SK-N-MC (cell line): ENCODE measurements at regions not wholly inside any gene's neighbourhood (a gene's known extent, or its start where the extent isn't known, plus 50 kb on each side); places are given as distances from the start of the nearest gene placed in this dataset.

ENCODE experiments used
- DNase-seq: peaks from one replicate; pipeline ENCODE4 v3.0.0-alpha.2; 2011; ENCODE audit warnings: low read depth, low spot score
- H3K27ac ChIP-seq: fragments of 200-600 bp; sonication (generic); 2 replicates; pipeline ENCODE4 v1.5.1; 2016; ENCODE audit warnings: mixed run types
- H3K36me3 ChIP-seq: fragments of 200-600 bp; sonication (generic); 2 replicates; pipeline ENCODE4 v1.6.1; 2017; ENCODE audit warnings: antibody characterized with exemption, low read length, mixed read lengths; ENCODE audit not compliant: insufficient read depth
- H3K4me3 ChIP-seq: fragments of 200-600 bp; sonication (generic); 2 replicates; pipeline ENCODE4 v1.5.1; 2016
- H3K9ac ChIP-seq: fragments of 200-600 bp; sonication (generic); 2 replicates; pipeline ENCODE4 v1.8.0; 2017; ENCODE audit warnings: mixed run types, mixed read lengths; ENCODE audit not compliant: insufficient read length
- H3K9me3 ChIP-seq: fragments of 200-600 bp; sonication (generic); 2 replicates; pipeline ENCODE4 v1.6.1; 2017; ENCODE audit warnings: low read depth, mild to moderate bottlenecking, antibody characterized with exemption, low read length, moderate library complexity, mixed read lengths
- EZH2 ChIP-seq: fragments of 200-600 bp; sonication (generic); IDR thresholded peaks from one replicate; pipeline ENCODE4 v1.6.1; 2017; ENCODE audit warnings: antibody characterized with exemption
- FOXP2 ChIP-seq: optimal IDR thresholded peaks from 2 replicates; pipeline ENCODE3; 2011; ENCODE audit warnings: mild to moderate bottlenecking, moderate library complexity; ENCODE audit not compliant: insufficient read depth; ENCODE audit errors: extremely low read length, control extremely low read depth
- POLR2AphosphoS5 ChIP-seq: IDR thresholded peaks from 2 replicates; pipeline ENCODE4 v1.6.1; 2012; ENCODE audit warnings: mild to moderate bottlenecking, low read depth, low read length, borderline replicate concordance

DNA sequence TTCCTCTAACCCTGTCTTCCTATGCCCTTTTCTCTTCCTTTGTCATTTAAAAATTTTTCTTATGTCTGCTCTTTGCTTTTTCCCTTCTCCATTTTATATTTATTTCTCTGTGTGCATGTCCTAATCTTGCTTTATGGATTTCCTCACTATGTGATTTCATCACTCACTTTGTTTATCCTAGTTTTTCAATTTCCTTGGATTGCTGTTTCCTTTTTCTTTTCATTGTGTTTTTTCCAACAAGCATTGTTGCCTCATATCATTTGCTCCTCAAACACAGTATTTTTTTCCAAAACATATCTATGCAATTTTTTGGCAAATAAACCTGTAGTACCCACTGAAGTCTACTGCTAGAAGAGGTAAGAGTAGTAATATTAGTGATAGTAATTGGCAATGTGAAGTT, 67.4 kb upstream of the PNPT1 start:
- H3K9me3 ChIP-seq, result no peaks in the 10 kb centered on the region
- H3K9ac ChIP-seq, result no peak overlapping the region
- H3K36me3 ChIP-seq, result no peaks in the 10 kb centered on the region
- no peak for DNase-seq
- H3K27ac ChIP-seq, result no peak overlapping the region
- no peak for TF ChIP-seq EZH2
- TF ChIP-seq POLR2AphosphoS5, result no peak
- no peak for TF ChIP-seq FOXP2
- no peak overlapping the region for H3K4me3 ChIP-seq

- Histone ChIP-seq H3K9me3 (no peaks in the 10 kb centered on the region), H3K9ac (no peak overlapping the region), H3K27ac (no peak overlapping the region), H3K4me3 (no peak overlapping the region), H3K36me3 (no peaks in the 10 kb centered on the region)
- no peak for DNase-seq
- no peak for TF ChIP-seq FOXP2
Observed at GRCh38 chr2:55760125-55760524, 66.5 kb upstream of the PNPT1 start.

DNA sequence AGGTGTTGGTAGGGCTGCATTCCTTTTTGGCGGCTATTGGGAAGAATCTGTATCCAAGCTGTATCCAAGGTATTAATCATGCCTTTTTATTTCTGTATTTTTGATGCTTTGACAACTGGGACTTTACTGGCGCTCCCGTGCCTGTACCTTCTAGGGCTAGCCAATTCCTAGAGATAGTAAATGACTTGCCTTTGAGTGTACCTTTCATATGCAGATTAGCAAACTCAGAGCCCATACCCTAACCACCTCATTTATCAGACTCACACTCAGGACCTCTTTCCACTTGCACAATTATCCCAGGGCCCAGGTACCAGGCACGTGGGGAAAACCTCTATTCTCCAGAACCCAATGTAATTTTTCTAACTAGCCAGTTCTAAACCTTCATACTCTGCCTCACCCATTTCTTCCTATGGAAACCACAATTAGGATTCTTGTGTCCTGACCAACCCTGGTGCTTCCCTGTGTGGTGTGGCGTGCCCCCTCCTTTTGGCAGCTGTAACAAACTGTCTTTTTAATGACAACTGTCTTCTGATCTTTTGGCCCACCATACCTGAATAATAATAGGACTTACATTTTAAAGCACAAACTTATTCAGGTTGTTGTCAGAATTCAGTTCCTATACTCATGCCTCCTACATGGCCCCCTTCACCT, 65.8 kb upstream of the PNPT1 start:
- no peak overlapping the region for H3K9ac ChIP-seq
- no peak overlapping the region for H3K4me3 ChIP-seq
- no peak for DNase-seq
- H3K36me3 ChIP-seq, result no peaks in the 10 kb centered on the region
- TF ChIP-seq EZH2, result no peak
- no peak for TF ChIP-seq POLR2AphosphoS5
- no peak for TF ChIP-seq FOXP2
- no peak overlapping the region for H3K27ac ChIP-seq
- no peaks in the 10 kb centered on the region for H3K9me3 ChIP-seq

- TF ChIP-seq POLR2AphosphoS5, result no peak
- no peak for TF ChIP-seq FOXP2
- no peak for TF ChIP-seq EZH2
- H3K4me3 ChIP-seq, result no peak overlapping the region
- DNase-seq, result no peak
- no peaks in the 10 kb centered on the region for H3K9me3 ChIP-seq
- H3K9ac ChIP-seq, result no peak overlapping the region
- no peaks in the 10 kb centered on the region for H3K36me3 ChIP-seq
- H3K27ac ChIP-seq, result no peak overlapping the region
Observed at GRCh38 chr2:55751966-55752365, 58.3 kb upstream of the PNPT1 start.

- Histone ChIP-seq H3K4me3 (no peak overlapping the region), H3K36me3 (no peaks in the 10 kb centered on the region), H3K9me3 (no peaks in the 10 kb centered on the region), H3K27ac (no peak overlapping the region), H3K9ac (no peak overlapping the region)
- TF ChIP-seq POLR2AphosphoS5 (no peak), FOXP2 (no peak), EZH2 (no peak)
- no peak for DNase-seq
Observed at GRCh38 chr2:55743583-55743982, 49.9 kb upstream of the PNPT1 start.
